ENCODE measurements at regions not wholly inside any gene's neighbourhood (a gene's known extent, or its start where the extent isn't known, plus 50 kb on each side); places are given as distances from the start of the nearest gene placed in this dataset.

DNA sequence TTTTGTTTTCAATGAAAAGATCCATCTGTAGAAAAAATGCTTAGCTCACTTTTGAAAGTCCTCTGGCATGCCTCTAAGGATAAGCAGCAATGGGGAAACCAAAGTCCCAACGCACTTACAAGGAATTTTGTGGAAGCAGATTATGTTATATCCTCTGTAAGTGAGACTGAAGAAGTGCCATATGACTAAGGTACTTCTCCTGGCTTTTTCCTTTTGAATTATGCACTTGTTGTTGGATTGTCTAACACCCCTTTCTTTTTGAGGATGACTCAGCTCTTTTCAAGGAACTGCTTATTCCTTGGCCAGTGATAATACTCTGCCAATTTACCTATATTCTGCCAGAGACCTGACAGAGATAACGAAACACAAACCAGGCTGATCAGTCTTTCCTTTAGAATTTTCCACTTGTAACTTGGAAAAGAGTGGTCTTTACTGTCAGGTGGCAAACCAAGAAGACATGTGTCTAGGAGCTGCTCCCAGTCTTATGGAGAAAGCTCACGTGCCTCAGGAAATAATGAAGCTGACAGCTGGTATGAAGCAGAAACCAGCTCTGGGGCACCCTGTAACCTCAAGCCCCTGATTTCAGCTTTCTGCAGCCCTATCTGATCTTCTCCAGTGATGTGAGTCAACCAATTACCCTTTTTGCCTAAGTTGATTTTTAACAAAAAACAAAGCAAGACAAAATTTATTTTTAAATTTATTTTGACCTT lies 290.8 kb upstream of the FBXL7 start:
- Histone ChIP-seq H3K9me1 (replicated peaks; ENCODE audit: control insufficient read depth, extremely low read depth, insufficient read depth, low read length) (no peaks in the 10 kb centered on the region), H3K4me2 (ENCODE audit: insufficient read depth, low read length) (no peak overlapping the region), H3K9ac (replicated peaks; ENCODE audit: extremely low read depth, insufficient read depth, low read length) (no peak overlapping the region), H3K79me2 (ENCODE audit: control insufficient read depth, insufficient read depth, low read length) (no peaks in the 10 kb centered on the region), H4K20me1 (replicated peaks; ENCODE audit: control insufficient read depth, extremely low read depth, insufficient read depth, low read length) (no peaks in the 10 kb centered on the region), H3K4me1 (ENCODE audit: control insufficient read depth, extremely low read depth, insufficient read depth, low read length) (no peaks in the 10 kb centered on the region), H3K4me3 (replicated peaks in 1 of 3; ENCODE audit: insufficient read depth in 1 of 3, low read depth in 1 of 3, low read length in 3 of 3) (no peak overlapping the region), H3K36me3 (ENCODE audit: control insufficient read depth in 2 of 2, extremely low read depth in 1 of 2, insufficient read depth in 2 of 2, low read length in 2 of 2) (no peaks in the 10 kb centered on the region), H3K27ac (ENCODE audit: insufficient read depth, low read depth, low read length) (no peak overlapping the region), H3K27me3 (ENCODE audit: control insufficient read depth in 2 of 2, insufficient read depth in 2 of 2, low read length in 2 of 2) (peaks cover 0 to 2% of the 10 kb centered on the region in 2 experiments), H3K9me3 (replicated peaks; ENCODE audit: control insufficient read depth, insufficient read depth, low read length) (no peaks in the 10 kb centered on the region), H2AFZ (ENCODE audit: low read depth, low read length) (no peak overlapping the region)
- no peak for FAIRE-seq
- ChIA-PET POLR2A (no interaction called here), CTCF (no interaction called here)
- TF ChIP-seq POLR2AphosphoS5 (IDR thresholded peaks at IDR 0.05; ENCODE audit: insufficient read depth, low read depth, low read length), result no peak
- TF ChIP-seq JUN (IDR thresholded peaks at IDR 0.05; ENCODE audit: borderline replicate concordance, insufficient read depth, insufficient read length, low read depth), result no peak
- DNase-seq (ENCODE audit: low read depth, low spot score), result no peak
- intact Hi-C loops (cut with micrococcal nuclease) (no loop called here), dilution Hi-C loops (cut with MboI; ENCODE audit: extremely low pct_ligation_motif_present, low sequenced_read_pairs) (no loop called here)
- BruUV-seq (replicated peaks), result no TSS peak

- H3K4me1 ChIP-seq (ENCODE audit: control insufficient read depth, extremely low read depth, insufficient read depth, low read length), result no peaks in the 10 kb centered on the region
- ChIA-PET POLR2A (no interaction called here), CTCF (no interaction called here)
- H3K79me2 ChIP-seq (ENCODE audit: control insufficient read depth, insufficient read depth, low read length), result no peaks in the 10 kb centered on the region
- no peaks in the 10 kb centered on the region for H3K9me3 ChIP-seq (replicated peaks; ENCODE audit: control insufficient read depth, insufficient read depth, low read length)
- dilution Hi-C loops (cut with MboI; ENCODE audit: extremely low pct_ligation_motif_present, low sequenced_read_pairs) (no loop called here), intact Hi-C loops (cut with micrococcal nuclease) (no loop called here)
- no peaks in the 10 kb centered on the region for H4K20me1 ChIP-seq (replicated peaks; ENCODE audit: control insufficient read depth, extremely low read depth, insufficient read depth, low read length)
- no peak overlapping the region for H3K4me2 ChIP-seq (ENCODE audit: insufficient read depth, low read length)
- no TSS peak for BruUV-seq (replicated peaks)
- DNase-seq (ENCODE audit: low read depth, low spot score) (no peak), FAIRE-seq (no peak)
- no peaks in the 10 kb centered on the region for H3K36me3 ChIP-seq (ENCODE audit: control insufficient read depth in 2 of 2, extremely low read depth in 1 of 2, insufficient read depth in 2 of 2, low read length in 2 of 2)
- H3K9ac ChIP-seq (replicated peaks; ENCODE audit: extremely low read depth, insufficient read depth, low read length), result no peak overlapping the region
- no peak overlapping the region for H3K4me3 ChIP-seq (replicated peaks in 1 of 3; ENCODE audit: insufficient read depth in 1 of 3, low read depth in 1 of 3, low read length in 3 of 3)
- H3K9me1 ChIP-seq (replicated peaks; ENCODE audit: control insufficient read depth, extremely low read depth, insufficient read depth, low read length), result no peaks in the 10 kb centered on the region
- TF ChIP-seq MYC (IDR thresholded peaks at IDR 0.05; ENCODE audit: low read depth, low read length), result no peak
- TF ChIP-seq CTCF (IDR thresholded peaks at IDR 0.05; ENCODE audit: extremely low read depth in 1 of 2, insufficient read depth in 1 of 2, low read depth in 1 of 2, low read length in 2 of 2), result no peak
- no peak for TF ChIP-seq FOS (IDR thresholded peaks at IDR 0.05; ENCODE audit: borderline replicate concordance, insufficient read depth, low read length)
- no peak for TF ChIP-seq POLR2AphosphoS5 (IDR thresholded peaks at IDR 0.05; ENCODE audit: insufficient read depth, low read depth, low read length)
- no peak for TF ChIP-seq EZH2 (IDR thresholded peaks at IDR 0.05; ENCODE audit: borderline replicate concordance, low read depth, low read length, severe bottlenecking)
- no peaks in the 10 kb centered on the region for H3K27me3 ChIP-seq (ENCODE audit: control insufficient read depth in 2 of 2, insufficient read depth in 2 of 2, low read length in 2 of 2)
- no peak overlapping the region for H3K27ac ChIP-seq (ENCODE audit: insufficient read depth, low read depth, low read length)
- H2AFZ ChIP-seq (ENCODE audit: low read depth, low read length), result no peak overlapping the region
Measured at GRCh38 chr5:15206133-15206532, 293.8 kb upstream of the FBXL7 start.

Measured in endothelial cell of umbilical vein (primary cell).